Muscle layer of colon (tissue), 2 donors: ENCODE measurements at regions not wholly inside any gene's neighbourhood (a gene's known extent, or its start where the extent isn't known, plus 50 kb on each side); places are given as distances from the start of the nearest gene placed in this dataset.

Experiments used
- H3K27ac ChIP-seq: one replicate; pipeline ENCODE4 v1.7.0; 2013; ENCODE audit warnings: low read depth, mild to moderate bottlenecking, low read length, moderate library complexity
- H3K27me3 ChIP-seq, 2 donors: one replicate each; pipeline ENCODE4 v1.7.0; 2013; ENCODE audit warnings: low read length in 2 of 2, mild to moderate bottlenecking in 2 of 2; ENCODE audit not compliant: insufficient read depth in 2 of 2, control insufficient read depth in 1 of 2
- H3K36me3 ChIP-seq: one replicate; pipeline ENCODE4 v1.7.0; 2013; ENCODE audit warnings: mild to moderate bottlenecking, low read length; ENCODE audit not compliant: insufficient read depth
- H3K4me1 ChIP-seq: one replicate; pipeline ENCODE4 v1.7.0; 2013; ENCODE audit warnings: mild to moderate bottlenecking, low read length; ENCODE audit not compliant: insufficient read depth
- H3K4me3 ChIP-seq, 2 donors: one replicate each; pipeline ENCODE4 v1.7.0; 2013; ENCODE audit warnings: low read length in 2 of 2, low read depth in 1 of 2, mild to moderate bottlenecking in 1 of 2, moderate library complexity in 1 of 2
- H3K9ac ChIP-seq: one replicate; pipeline ENCODE4 v1.7.0; 2013; ENCODE audit warnings: low read length
- H3K9me3 ChIP-seq: one replicate; pipeline ENCODE4 v1.7.0; 2013; ENCODE audit warnings: mild to moderate bottlenecking, low read length
- donor health status: abdominal sarcoma.
- donor health status: Adenocarcinoma of cecum.

DNA sequence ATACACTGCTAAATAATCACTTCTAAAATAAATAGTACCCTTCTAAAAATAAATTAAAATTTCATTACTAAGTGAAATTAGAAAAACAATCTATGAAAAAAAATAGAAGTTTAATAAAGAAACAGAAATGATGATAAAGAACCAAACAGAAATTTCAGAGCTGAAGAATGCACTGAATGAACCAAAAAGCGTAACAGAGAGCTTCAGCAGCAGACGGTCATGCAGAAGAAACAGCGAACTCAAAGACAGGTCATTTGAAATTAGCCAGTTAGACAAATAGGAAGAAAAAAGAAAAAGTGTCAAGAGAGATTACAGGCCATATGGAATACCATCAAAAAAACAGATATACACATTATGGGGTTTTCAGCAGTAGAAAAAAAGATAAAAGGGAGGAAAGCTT, 706.7 kb downstream of the TBC1D32 start:
- Histone ChIP-seq H3K9me3 (no peaks in the 10 kb centered on the region), H3K4me3 (no peak overlapping the region), H3K36me3 (no peaks in the 10 kb centered on the region), H3K4me1 (no peaks in the 10 kb centered on the region), H3K27me3 (no peaks in the 10 kb centered on the region), H3K9ac (no peak overlapping the region), H3K27ac (no peak overlapping the region)

DNA sequence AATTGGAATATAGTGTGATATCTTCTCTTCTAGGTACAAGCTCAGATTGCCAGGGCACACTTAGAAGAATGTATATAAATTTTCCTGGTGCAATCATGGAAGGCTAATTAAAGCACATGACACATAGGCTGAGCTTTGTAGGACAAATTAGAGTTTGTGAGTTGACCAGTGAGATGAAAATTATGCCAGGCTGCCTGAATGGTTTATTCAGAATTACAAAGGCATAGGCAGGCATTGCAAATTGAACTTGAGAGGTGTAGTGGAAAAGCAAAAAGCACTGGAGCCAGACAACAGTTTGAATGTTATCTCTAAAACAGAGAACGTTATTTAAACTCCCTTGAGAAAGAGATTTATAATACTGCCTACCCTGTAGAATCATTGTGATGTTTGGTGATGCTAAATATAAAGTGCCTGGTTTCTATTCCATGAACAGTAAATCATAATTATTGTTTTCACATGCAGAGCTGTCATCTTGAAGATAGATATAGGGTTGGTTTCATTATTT, 712.1 kb downstream of the TBC1D32 start:
- no peaks in the 10 kb centered on the region for H3K27me3 ChIP-seq
- H3K9ac ChIP-seq, result no peak overlapping the region
- H3K36me3 ChIP-seq, result no peaks in the 10 kb centered on the region
- H3K9me3 ChIP-seq, result no peaks in the 10 kb centered on the region
- H3K27ac ChIP-seq, result no peak overlapping the region
- no peaks in the 10 kb centered on the region for H3K4me1 ChIP-seq
- no peak overlapping the region for H3K4me3 ChIP-seq

DNA sequence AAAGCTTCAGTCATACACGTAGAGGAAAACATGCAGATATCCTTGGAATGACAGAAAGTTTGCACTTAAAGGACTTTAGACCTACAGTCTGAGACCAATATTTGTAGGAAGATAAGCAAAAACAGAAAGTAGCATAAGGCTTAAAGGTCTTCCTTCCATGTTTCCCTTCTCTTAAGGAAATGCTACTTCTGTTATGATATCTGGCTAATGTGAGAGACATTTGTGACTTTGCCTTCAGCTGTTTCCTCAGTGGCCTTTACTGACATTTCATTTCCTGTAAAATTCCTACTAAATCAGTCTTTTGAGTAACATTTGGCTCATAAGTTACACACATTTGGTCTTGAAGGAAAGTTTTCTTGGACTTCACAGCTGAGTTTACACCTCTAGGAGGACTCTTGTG, 713.4 kb downstream of the TBC1D32 start:
- Histone ChIP-seq H3K9me3 (no peaks in the 10 kb centered on the region), H3K27ac (no peak overlapping the region), H3K4me1 (no peaks in the 10 kb centered on the region), H3K36me3 (no peaks in the 10 kb centered on the region), H3K4me3 (no peak overlapping the region), H3K9ac (no peak overlapping the region), H3K27me3 (no peaks in the 10 kb centered on the region)

DNA sequence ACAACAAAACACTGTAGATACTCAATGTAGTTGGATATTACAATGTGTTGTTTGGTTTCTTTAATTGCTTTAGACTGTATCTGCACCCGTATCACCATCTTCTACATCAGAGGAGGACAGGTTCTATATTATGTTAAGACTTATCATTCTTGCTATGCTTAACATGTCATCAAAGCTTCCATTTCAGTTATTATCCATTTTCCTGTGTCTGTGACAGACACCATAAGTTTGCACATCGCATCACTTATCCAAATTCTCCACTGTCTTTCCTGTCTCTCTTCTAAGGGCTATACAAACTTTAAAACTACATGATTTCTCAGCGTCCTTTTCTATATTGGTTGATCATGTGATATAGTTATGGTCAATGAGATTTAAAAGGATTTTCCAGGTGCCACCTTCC, 719.0 kb downstream of the TBC1D32 start:
- H3K9ac ChIP-seq, result no peak overlapping the region
- H3K4me3 ChIP-seq, result no peak overlapping the region
- H3K27me3 ChIP-seq, result no peaks in the 10 kb centered on the region
- no peaks in the 10 kb centered on the region for H3K9me3 ChIP-seq
- no peak overlapping the region for H3K27ac ChIP-seq
- H3K4me1 ChIP-seq, result no peaks in the 10 kb centered on the region
- no peaks in the 10 kb centered on the region for H3K36me3 ChIP-seq

DNA sequence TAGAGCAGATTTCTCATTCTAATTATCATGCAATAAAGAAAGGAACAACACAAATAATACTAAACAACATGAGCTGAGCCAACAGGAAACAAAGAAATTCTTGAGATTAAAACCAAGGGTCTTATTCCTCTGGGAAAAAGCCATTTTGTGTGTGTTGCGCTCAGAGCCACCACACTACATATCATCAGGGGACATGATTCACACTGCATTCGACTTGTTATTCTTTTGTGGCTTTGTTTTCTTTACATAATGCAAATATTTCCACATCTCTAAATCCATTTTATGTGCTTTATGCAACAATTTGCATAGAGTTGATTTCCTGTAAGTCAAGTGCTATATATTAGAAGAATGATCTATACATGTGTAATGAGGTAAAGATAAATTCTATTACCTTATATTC, 719.6 kb downstream of the TBC1D32 start:
- Histone ChIP-seq H3K27me3 (no peaks in the 10 kb centered on the region), H3K4me1 (no peaks in the 10 kb centered on the region), H3K27ac (no peak overlapping the region), H3K4me3 (no peak overlapping the region), H3K36me3 (no peaks in the 10 kb centered on the region), H3K9ac (no peak overlapping the region), H3K9me3 (no peaks in the 10 kb centered on the region)

DNA sequence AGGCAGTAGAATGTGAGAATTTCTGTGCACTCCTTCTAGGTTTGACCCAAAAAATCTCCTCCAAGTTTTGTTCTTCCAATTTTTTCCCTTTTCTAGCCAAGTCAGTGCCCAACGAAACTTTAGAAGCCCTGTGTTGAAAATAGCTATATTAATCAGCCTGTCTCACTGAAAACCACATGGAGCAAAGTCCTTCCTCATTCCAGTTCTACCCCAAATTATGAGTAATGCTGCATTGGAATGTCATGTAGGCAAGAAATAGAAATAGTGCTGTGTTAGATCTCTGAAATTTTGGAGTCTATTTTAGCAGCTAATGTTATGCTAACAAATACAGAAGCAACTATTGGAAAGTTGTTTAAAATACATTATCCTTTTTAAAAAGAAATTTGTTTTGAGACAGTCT, 725.5 kb downstream of the TBC1D32 start:
- no peak overlapping the region for H3K4me3 ChIP-seq
- H3K27ac ChIP-seq, result no peak overlapping the region
- no peak overlapping the region for H3K9ac ChIP-seq
- H3K9me3 ChIP-seq, result no peaks in the 10 kb centered on the region
- H3K27me3 ChIP-seq, result no peaks in the 10 kb centered on the region
- H3K4me1 ChIP-seq, result no peaks in the 10 kb centered on the region
- H3K36me3 ChIP-seq, result no peaks in the 10 kb centered on the region

DNA sequence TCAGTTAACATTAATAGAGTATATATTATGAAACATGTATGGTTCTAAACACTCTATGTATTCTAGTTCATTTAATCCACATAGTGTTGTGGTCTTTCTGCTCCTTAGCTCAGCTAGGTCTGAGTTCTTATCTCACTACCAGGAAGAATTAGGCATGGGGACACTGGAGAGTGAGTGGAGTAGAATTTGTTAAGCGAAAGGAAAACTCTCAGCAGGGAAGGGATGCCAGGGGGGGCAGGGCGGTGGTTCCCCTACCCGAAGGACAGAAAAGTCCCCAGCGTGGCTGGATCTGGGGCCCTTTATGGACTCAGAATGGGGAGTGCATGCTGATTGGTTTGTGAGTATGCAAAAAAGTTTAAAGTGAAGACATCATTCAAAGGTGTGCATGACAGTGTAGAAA, 727.5 kb downstream of the TBC1D32 start:
- Histone ChIP-seq H3K9ac (no peak overlapping the region), H3K27me3 (no peaks in the 10 kb centered on the region), H3K36me3 (no peaks in the 10 kb centered on the region), H3K9me3 (no peaks in the 10 kb centered on the region), H3K4me1 (no peaks in the 10 kb centered on the region), H3K4me3 (no peak overlapping the region), H3K27ac (no peak overlapping the region)

DNA sequence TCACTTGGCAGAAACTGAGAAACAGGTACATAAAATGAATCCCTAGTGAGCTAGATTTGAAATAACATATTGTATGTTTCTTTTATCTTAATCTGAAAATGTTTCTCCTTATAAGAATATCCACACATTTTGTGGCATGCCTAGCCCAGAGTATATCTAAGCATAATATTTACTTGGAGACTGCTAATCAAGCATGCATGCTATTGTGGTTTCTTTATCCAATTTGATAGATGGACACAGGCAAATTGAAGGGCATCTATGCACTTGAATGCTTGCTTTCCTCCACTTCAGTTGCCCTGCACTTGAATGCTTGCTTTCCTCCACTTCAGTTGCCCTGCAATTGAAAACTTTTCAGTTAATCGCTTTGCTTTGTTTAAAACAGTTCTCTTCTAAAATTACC, 729.8 kb downstream of the TBC1D32 start:
- H3K27ac ChIP-seq, result no peak overlapping the region
- no peak overlapping the region for H3K9ac ChIP-seq

DNA sequence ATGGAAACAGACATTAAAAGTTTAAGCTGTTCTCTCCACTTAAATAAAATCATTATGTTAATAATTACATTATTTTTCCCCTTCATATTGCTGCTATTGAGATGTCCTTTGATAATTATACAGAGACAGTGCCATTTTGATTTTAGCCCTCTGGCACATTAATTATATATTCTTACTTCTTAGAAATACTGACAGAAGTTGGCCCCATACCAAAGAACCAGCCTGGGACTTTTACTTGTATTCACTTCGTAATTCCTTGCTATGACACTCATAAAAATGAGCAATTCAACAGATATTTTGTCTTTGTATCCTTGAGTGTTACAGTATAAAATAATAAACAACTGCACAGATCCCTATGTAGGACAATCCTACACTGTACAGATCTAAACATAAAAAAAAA, 743.7 kb downstream of the TBC1D32 start:
- Histone ChIP-seq H3K4me3 (no peak overlapping the region), H3K9ac (no peak overlapping the region), H3K4me1 (no peaks in the 10 kb centered on the region), H3K36me3 (no peaks in the 10 kb centered on the region), H3K27ac (no peak overlapping the region), H3K9me3 (no peaks in the 10 kb centered on the region), H3K27me3 (no peaks in the 10 kb centered on the region)

More for the DNA sequence above, 729.8 kb downstream of the TBC1D32 start:
- Histone ChIP-seq H3K4me1 (no peaks in the 10 kb centered on the region), H3K36me3 (no peaks in the 10 kb centered on the region), H3K27me3 (no peaks in the 10 kb centered on the region), H3K9me3 (no peaks in the 10 kb centered on the region), H3K4me3 (no peak overlapping the region)

DNA sequence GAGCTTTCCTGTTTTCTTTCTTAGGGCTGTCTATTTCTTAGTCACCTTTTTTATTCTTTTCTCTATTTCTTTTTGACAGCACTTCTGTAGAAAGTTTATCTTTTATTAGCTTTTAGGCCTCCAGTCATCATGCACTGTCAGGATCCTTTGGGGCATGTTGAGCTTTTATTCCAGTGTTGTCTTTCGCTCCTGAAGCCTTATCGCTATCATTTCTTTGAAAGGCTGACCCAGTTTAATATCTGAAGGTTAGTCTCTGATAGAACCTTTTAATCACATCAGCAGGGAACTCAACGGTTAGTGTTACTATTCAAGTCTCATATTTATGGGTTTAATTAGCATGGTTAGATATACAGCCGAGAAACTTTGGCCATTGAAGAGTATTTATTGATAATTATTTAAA, 745.9 kb downstream of the TBC1D32 start:
- no peaks in the 10 kb centered on the region for H3K4me1 ChIP-seq
- no peak overlapping the region for H3K9ac ChIP-seq
- H3K27me3 ChIP-seq, result no peaks in the 10 kb centered on the region
- H3K27ac ChIP-seq, result no peak overlapping the region
- H3K36me3 ChIP-seq, result no peaks in the 10 kb centered on the region
- no peak overlapping the region for H3K4me3 ChIP-seq
- no peaks in the 10 kb centered on the region for H3K9me3 ChIP-seq

DNA sequence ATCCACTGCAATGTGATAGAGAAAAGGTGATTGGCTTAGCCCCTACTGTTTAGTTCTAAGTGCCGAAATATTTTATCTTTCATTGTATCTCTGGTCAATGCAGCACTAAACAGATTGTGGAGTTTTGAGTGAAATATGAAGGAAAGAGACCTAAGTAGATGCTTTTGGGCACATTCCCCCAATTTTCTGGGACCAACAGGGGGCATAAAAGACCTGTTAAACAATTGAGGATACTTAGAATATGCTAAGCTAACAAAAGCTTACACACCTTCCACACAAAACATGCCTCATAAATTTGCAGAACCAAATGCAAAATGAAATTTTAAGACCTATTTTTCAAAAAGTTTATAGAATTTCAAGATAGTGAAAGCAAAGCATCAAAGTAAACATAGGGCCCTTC, 746.9 kb downstream of the TBC1D32 start:
- Histone ChIP-seq H3K4me1 (no peaks in the 10 kb centered on the region), H3K27ac (no peak overlapping the region), H3K36me3 (no peaks in the 10 kb centered on the region), H3K27me3 (no peaks in the 10 kb centered on the region), H3K9me3 (no peaks in the 10 kb centered on the region), H3K9ac (no peak overlapping the region), H3K4me3 (no peak overlapping the region)

DNA sequence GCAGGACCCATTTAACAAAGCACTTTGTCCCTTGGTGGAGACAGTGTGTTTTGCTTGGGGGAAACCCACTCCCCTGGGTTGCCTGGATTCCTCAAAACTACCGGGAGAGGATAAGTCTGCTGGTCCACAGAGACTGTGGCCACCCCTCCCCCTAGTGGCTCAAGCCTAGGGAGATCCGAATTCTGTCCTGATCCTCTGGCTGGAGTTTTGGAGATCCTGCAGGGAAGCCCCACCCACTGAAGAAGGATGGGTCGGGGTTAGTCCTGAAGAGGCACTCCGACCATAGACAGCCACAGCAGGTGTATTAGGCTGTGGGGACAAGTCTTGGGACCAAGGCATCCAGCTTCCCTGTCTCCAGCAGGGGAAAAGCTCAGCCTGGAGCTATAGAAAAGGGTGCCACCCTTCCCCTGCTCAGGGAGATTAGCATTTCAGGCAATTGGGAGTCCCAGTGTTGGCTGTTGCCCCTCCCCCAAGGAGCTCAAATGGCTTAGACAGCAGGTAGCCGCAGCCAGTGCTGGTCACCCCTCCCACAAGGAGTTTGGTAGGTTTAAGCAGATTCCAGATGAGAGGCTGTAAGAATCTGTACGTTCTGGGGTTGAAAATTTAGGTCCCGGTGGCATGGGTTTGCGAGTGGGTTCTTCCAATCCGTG, 750.0 kb downstream of the TBC1D32 start:
- Histone ChIP-seq H3K36me3 (no peaks in the 10 kb centered on the region), H3K4me1 (no peaks in the 10 kb centered on the region), H3K9ac (no peak overlapping the region), H3K27ac (no peak overlapping the region), H3K9me3 (no peaks in the 10 kb centered on the region), H3K4me3 (no peak overlapping the region), H3K27me3 (no peaks in the 10 kb centered on the region)
